ENCODE measurements at regions not wholly inside any gene's neighbourhood (a gene's known extent, or its start where the extent isn't known, plus 50 kb on each side); places are given as distances from the start of the nearest gene placed in this dataset.

- TF ChIP-seq POLR2A (IDR thresholded peaks at IDR 0.05) (no peak), CTCF (IDR thresholded peaks at IDR 0.05) (no peak)
Measured at GRCh38 chr1:47675047-47675675, 237.3 kb downstream of the FOXD2 start.

All from suprapubic skin (tissue), 3 donors.